Mesendoderm (in vitro differentiated cells): ENCODE measurements at regions not wholly inside any gene's neighbourhood (a gene's known extent, or its start where the extent isn't known, plus 50 kb on each side); places are given as distances from the start of the nearest gene placed in this dataset.

ENCODE experiments used
- DNase-seq: peaks from one replicate; pipeline ENCODE4 v3.0.0; 2013
- H2AK5ac ChIP-seq: 2 replicates; pipeline ENCODE4 v1.6.1; 2013; ENCODE audit warnings: low read length, inconsistent platforms
- H2BK120ac ChIP-seq: 2 replicates; pipeline ENCODE4 v1.6.1; 2013; ENCODE audit warnings: low read depth, mild to moderate bottlenecking, low read length, moderate library complexity, mixed read lengths
- H2BK15ac ChIP-seq: replicated peaks from 2 replicates; pipeline ENCODE4 v1.6.1; 2013; ENCODE audit warnings: low read depth, mild to moderate bottlenecking, moderate library complexity
- H2BK5ac ChIP-seq: 2 replicates; pipeline ENCODE4 v1.6.1; 2013; ENCODE audit warnings: low read length, inconsistent platforms
- H3K18ac ChIP-seq: 2 replicates; pipeline ENCODE4 v1.6.1; 2013; ENCODE audit warnings: mild to moderate bottlenecking, low read length, mixed read lengths
- H3K23ac ChIP-seq: one replicate; pipeline ENCODE4 v1.6.1; 2013; ENCODE audit warnings: low read length
- H3K27ac ChIP-seq: 2 replicates; pipeline ENCODE4 v1.5.1; 2013; ENCODE audit warnings: low read depth, mild to moderate bottlenecking, inconsistent platforms, low read length, moderate library complexity
- H3K27me3 ChIP-seq: 2 replicates; pipeline ENCODE4 v1.6.1; 2013; ENCODE audit warnings: low read length, control low read depth, mild to moderate bottlenecking, inconsistent platforms; ENCODE audit not compliant: insufficient read depth, poor library complexity
- H3K36me3 ChIP-seq: 2 replicates; pipeline ENCODE4 v1.6.1; 2013; ENCODE audit warnings: low read length, inconsistent platforms; ENCODE audit not compliant: control insufficient read depth, insufficient read depth
- H3K4ac ChIP-seq: one replicate; pipeline ENCODE4 v1.6.1; 2013; ENCODE audit warnings: low read depth, mild to moderate bottlenecking, low read length, moderate library complexity
- H3K4me1 ChIP-seq: 2 replicates; pipeline ENCODE4 v1.6.1; 2013; ENCODE audit warnings: low read depth, low read length, inconsistent platforms; ENCODE audit not compliant: control insufficient read depth
- H3K4me2 ChIP-seq: 2 replicates; pipeline ENCODE4 v1.6.1; 2013; ENCODE audit warnings: low read length
- H3K4me3 ChIP-seq: 2 replicates; pipeline ENCODE4 v1.5.1; 2013; ENCODE audit warnings: mild to moderate bottlenecking, low read length
- H3K56ac ChIP-seq: one replicate; pipeline ENCODE4 v1.6.1; 2013; ENCODE audit warnings: low read length
- H3K79me1 ChIP-seq: 2 replicates; pipeline ENCODE4 v1.6.1; 2013; ENCODE audit warnings: low read length, inconsistent platforms
- H3K79me2 ChIP-seq: 2 replicates; pipeline ENCODE4 v1.6.1; 2013; ENCODE audit warnings: mild to moderate bottlenecking, low read length; ENCODE audit not compliant: control insufficient read depth, insufficient read depth
- H3K9ac ChIP-seq: 2 replicates; pipeline ENCODE4 v1.6.1; 2013; ENCODE audit warnings: low read length, inconsistent platforms
- H4K5ac ChIP-seq: one replicate; pipeline ENCODE4 v1.6.1; 2013; ENCODE audit warnings: low read length
- H4K8ac ChIP-seq: one replicate; pipeline ENCODE4 v1.6.1; 2013; ENCODE audit warnings: low read depth, mild to moderate bottlenecking, control low read depth, low read length, moderate library complexity
- WGBS: extraction: QIAGEN DNeasy Blood & Tissue Kit; methylation state at CpG from one replicate; pipeline ENCODE4 v1.1.7; 2013; ENCODE audit warnings: low lambda C conversion rate, missing lambda C conversion rate; ENCODE audit not compliant: insufficient coverage; ENCODE audit errors: extremely low coverage; 5-methylcytosine and 5-hydroxymethylcytosine counted together

DNA sequence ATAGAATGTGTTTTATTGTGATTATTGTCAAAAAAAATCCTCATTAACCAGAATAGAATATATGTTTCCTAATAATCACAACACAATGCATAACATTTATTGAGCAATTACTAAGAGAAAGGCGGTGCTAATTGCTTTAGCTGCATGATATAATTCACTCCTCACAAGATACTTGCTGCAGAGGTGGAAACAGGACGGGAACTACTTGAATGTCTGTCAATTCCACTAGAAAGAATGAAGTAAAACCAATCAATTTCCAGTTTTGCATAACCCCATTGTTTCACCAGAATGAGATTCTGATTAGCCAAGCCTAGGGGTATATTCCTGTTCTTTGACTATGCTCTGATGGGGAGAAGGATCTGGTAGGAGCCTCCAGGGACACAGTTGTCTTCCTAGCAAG is 239.1 kb upstream of the NRP1 start:
- Histone ChIP-seq H4K8ac (no peak overlapping the region), H3K18ac (no peak overlapping the region), H3K9ac (no peak overlapping the region), H3K4me1 (no peaks in the 10 kb centered on the region), H3K56ac (no peak overlapping the region), H3K79me1 (no peaks in the 10 kb centered on the region), H2BK5ac (no peak overlapping the region), H3K79me2 (no peaks in the 10 kb centered on the region), H2AK5ac (no peak overlapping the region), H4K5ac (no peak overlapping the region), H3K23ac (no peak overlapping the region), H3K4me2 (no peak overlapping the region), H2BK120ac (no peak overlapping the region), H3K36me3 (no peaks in the 10 kb centered on the region), H3K27ac (no peak overlapping the region), H3K4me3 (no peak overlapping the region), H3K27me3 (no peaks in the 10 kb centered on the region), H3K4ac (no peak overlapping the region), H2BK15ac (no peak overlapping the region)
- no peak for DNase-seq
- no CpG with 5 or more reads among the region's 2 CpGs for WGBS

DNA sequence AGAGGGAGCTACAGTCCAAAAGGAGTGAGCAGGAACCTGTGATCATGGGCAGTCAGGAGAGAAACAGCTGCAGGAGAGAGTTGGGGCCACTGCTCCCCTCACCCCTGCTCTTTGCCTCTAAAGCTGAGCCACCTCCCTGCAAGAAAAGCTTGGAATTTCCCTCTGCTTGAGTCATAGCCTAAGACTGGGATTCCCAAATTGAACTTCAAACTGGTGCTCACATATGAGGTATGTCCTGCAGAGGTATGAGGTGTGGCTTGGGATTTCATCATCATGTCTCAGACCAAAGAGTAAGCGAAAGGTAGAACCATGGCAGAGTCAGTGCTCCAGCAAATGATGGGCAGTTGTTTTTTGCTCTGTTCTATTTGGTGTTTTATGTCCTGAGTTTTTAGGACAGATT is 237.1 kb upstream of the NRP1 start:
- Histone ChIP-seq H2AK5ac (no peak overlapping the region), H2BK5ac (no peak overlapping the region), H4K5ac (no peak overlapping the region), H2BK15ac (no peak overlapping the region), H2BK120ac (no peak overlapping the region), H3K9ac (no peak overlapping the region), H3K79me1 (no peaks in the 10 kb centered on the region), H3K4me3 (no peak overlapping the region), H3K27ac (no peak overlapping the region), H3K4me2 (no peak overlapping the region), H3K23ac (no peak overlapping the region), H3K36me3 (no peaks in the 10 kb centered on the region), H3K27me3 (no peaks in the 10 kb centered on the region), H4K8ac (no peak overlapping the region), H3K4me1 (no peaks in the 10 kb centered on the region), H3K4ac (no peak overlapping the region), H3K18ac (no peak overlapping the region), H3K79me2 (no peaks in the 10 kb centered on the region), H3K56ac (no peak overlapping the region)
- peak; percentile 77 for DNase-seq
- WGBS: no CpG with 5 or more reads among the region's 1 CpG

DNA sequence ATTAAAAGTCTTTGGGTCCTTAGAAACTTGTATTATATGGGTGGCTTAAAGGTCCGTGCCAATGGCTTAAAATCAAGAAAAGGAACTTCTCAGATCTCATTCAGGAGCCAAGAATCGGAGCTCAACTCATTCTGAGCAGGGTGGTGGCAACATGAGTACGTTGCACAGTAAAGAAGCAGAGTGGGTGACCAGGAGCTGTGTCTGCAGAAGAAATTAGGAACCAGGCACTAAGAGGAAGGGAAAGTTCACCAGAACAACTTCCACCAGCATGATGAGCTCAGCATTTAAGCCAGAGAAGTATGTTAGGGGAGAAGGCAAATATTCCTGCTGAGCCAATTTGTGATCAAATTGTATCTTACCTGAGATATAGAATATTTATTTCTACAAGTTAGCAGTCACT is 236.0 kb upstream of the NRP1 start:
- H2BK5ac ChIP-seq: no peak overlapping the region
- H3K4me2 ChIP-seq: no peak overlapping the region
- no peak overlapping the region for H2AK5ac ChIP-seq
- H3K27ac ChIP-seq: no peak overlapping the region
- H3K23ac ChIP-seq: no peak overlapping the region
- no CpG with 5 or more reads among the region's 3 CpGs for WGBS
- H2BK15ac ChIP-seq: no peak overlapping the region
- no peak overlapping the region for H3K56ac ChIP-seq
- no peak overlapping the region for H3K4me3 ChIP-seq
- H4K8ac ChIP-seq: no peak overlapping the region
- H2BK120ac ChIP-seq: no peak overlapping the region
- no peaks in the 10 kb centered on the region for H3K36me3 ChIP-seq
- H3K4ac ChIP-seq: no peak overlapping the region
- no peak overlapping the region for H3K18ac ChIP-seq
- H3K9ac ChIP-seq: no peak overlapping the region
- no peaks in the 10 kb centered on the region for H3K79me2 ChIP-seq
- no peak overlapping the region for H4K5ac ChIP-seq
- H3K27me3 ChIP-seq: no peaks in the 10 kb centered on the region
- H3K4me1 ChIP-seq: no peaks in the 10 kb centered on the region
- no peak for DNase-seq
- no peaks in the 10 kb centered on the region for H3K79me1 ChIP-seq

DNA sequence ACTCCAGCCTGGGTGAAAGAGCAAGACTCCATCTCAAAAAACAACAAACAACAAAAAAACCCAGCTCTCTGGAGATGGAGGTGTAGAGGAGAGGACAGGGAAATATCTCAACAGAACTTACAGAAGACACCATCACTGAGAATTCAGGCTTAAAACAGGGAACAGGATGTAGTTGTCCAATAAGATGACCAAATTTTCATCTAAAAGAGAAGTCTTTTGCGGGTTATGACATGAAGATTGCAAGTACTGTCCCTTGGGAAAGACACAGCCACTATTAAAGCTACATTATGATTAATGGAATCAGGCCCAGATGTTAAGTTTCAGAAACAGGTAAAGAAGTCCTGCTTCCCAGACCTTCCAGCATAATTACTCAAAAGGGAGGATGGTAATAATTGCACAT is 235.2 kb upstream of the NRP1 start:
- no peaks in the 10 kb centered on the region for H3K79me2 ChIP-seq
- H2BK5ac ChIP-seq: no peak overlapping the region
- no peak overlapping the region for H2BK15ac ChIP-seq
- H4K8ac ChIP-seq: no peak overlapping the region
- H3K36me3 ChIP-seq: no peaks in the 10 kb centered on the region
- H3K56ac ChIP-seq: no peak overlapping the region
- H2AK5ac ChIP-seq: no peak overlapping the region
- no peak overlapping the region for H3K18ac ChIP-seq
- no peaks in the 10 kb centered on the region for H3K4me1 ChIP-seq
- no peak overlapping the region for H2BK120ac ChIP-seq
- H3K9ac ChIP-seq: no peak overlapping the region
- no peak overlapping the region for H3K27ac ChIP-seq
- H3K4me2 ChIP-seq: no peak overlapping the region
- no CpG with 5 or more reads among the region's 1 CpG for WGBS
- H4K5ac ChIP-seq: no peak overlapping the region
- no peak overlapping the region for H3K4ac ChIP-seq
- H3K23ac ChIP-seq: no peak overlapping the region
- no peaks in the 10 kb centered on the region for H3K79me1 ChIP-seq
- DNase-seq: no peak
- H3K27me3 ChIP-seq: no peaks in the 10 kb centered on the region
- H3K4me3 ChIP-seq: no peak overlapping the region

DNA sequence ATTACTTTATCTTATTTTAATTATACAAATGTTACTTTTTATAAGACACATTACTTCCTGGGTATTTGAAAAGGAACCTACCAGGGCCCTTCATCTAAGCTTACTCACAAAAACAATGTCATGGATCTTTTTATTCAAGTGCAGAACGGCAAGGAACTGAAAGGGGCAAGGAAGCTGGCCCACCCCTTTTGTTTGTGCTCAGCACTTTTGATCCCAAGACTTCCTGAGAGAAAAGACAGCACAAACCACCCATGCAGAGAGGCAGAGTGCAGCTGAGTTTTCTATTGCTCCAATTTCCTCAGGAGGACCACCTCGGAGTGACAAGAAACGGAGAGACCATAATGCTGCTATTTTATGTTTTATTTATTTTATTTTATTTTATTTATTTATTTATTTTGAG is 232.0 kb upstream of the NRP1 start:
- WGBS: no CpG with 5 or more reads among the region's 3 CpGs
- H2AK5ac ChIP-seq: no peak overlapping the region
- H3K4ac ChIP-seq: no peak overlapping the region

DNA sequence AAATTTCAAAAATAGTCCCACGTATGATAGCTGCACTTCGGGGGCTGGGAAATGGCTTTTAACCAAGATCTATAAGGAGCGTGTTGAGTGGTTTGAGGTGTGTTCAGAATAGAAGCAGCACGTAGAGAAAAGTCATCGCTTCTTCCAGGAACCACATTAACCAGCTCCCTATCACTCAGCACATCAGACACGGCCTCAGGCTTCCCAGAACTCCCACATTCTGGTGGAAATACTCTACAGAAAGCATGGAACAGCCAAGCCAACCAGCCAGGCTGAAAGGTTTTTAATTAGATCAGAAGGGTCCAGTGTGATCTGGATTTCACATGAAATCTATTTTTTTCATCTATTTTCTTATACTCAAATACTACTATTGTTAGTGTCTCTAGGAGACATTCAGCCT is 231.5 kb upstream of the NRP1 start:
- Histone ChIP-seq H2BK120ac (no peak overlapping the region), H3K4me3 (no peak overlapping the region), H3K4me2 (no peak overlapping the region), H3K27ac (no peak overlapping the region), H3K79me1 (no peaks in the 10 kb centered on the region), H2AK5ac (no peak overlapping the region), H3K4me1 (no peaks in the 10 kb centered on the region), H4K5ac (no peak overlapping the region), H3K79me2 (no peaks in the 10 kb centered on the region), H3K27me3 (no peaks in the 10 kb centered on the region), H3K23ac (no peak overlapping the region), H3K36me3 (no peaks in the 10 kb centered on the region), H3K18ac (no peak overlapping the region), H2BK5ac (no peak overlapping the region), H4K8ac (no peak overlapping the region), H3K9ac (no peak overlapping the region), H3K4ac (no peak overlapping the region), H2BK15ac (no peak overlapping the region), H3K56ac (no peak overlapping the region)
- DNase-seq: no peak
- WGBS: no CpG with 5 or more reads among the region's 6 CpGs

More for the DNA sequence above, 232.0 kb upstream of the NRP1 start:
- Histone ChIP-seq H3K18ac (no peak overlapping the region), H3K23ac (no peak overlapping the region), H3K27me3 (no peaks in the 10 kb centered on the region), H2BK15ac (no peak overlapping the region), H3K79me1 (no peaks in the 10 kb centered on the region), H3K4me2 (no peak overlapping the region), H3K4me3 (no peak overlapping the region), H2BK120ac (no peak overlapping the region), H3K36me3 (no peaks in the 10 kb centered on the region), H3K56ac (no peak overlapping the region), H3K79me2 (no peaks in the 10 kb centered on the region), H3K27ac (no peak overlapping the region), H4K5ac (no peak overlapping the region), H4K8ac (no peak overlapping the region), H3K4me1 (no peaks in the 10 kb centered on the region), H2BK5ac (no peak overlapping the region), H3K9ac (no peak overlapping the region)
- no peak for DNase-seq
